ENCODE measurements at regions not wholly inside any gene's neighbourhood (a gene's known extent, or its start where the extent isn't known, plus 50 kb on each side); places are given as distances from the start of the nearest gene placed in this dataset.

DNA sequence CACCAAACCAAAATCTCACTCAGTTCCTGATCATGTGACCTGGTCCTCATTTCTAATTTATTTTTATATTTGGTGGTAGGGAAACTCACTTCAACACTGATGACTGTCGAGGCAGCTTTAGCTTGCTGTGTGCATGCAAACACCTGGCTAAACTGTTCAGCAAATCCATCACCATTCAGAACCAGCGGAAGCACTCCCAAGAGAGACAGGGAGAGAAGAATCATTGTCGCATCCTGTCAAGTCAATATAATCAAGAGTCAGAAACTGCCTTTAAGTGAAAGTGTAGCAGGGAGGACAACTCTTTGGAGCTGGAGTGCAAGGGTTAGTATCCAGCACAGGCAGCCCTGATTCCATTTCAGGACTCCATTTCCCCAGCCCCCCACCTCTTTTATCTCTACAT is 300.7 kb downstream of the XPNPEP1 start:
- Histone ChIP-seq H3K27me3 (ENCODE audit: insufficient read depth) (no peaks in the 10 kb centered on the region), H3K79me2 (replicated peaks; ENCODE audit: insufficient read depth) (no peaks in the 10 kb centered on the region), H3K4me2 (no peak overlapping the region), H3K27ac (ENCODE audit: low read depth) (no peak overlapping the region), H3K4me3 (no peak overlapping the region), H4K20me1 (replicated peaks; ENCODE audit: insufficient read depth) (no peaks in the 10 kb centered on the region), H3K4me1 (ENCODE audit: insufficient read depth) (no peaks in the 10 kb centered on the region), H2AFZ (0 out of 2 replicates have a peak overlapping the region, but pooled peaks have one; percentile 2), H3K36me3 (ENCODE audit: insufficient read depth) (no peaks in the 10 kb centered on the region), H3F3A (replicated peaks; ENCODE audit: low read depth) (no peaks in the 10 kb centered on the region), H3K9me2 (ENCODE audit: insufficient read depth) (peaks cover 5% of the 10 kb centered on the region; the same call in 1 of the 2 replicates)
- Mint-ChIP-seq H3K4me1 (no peaks in the 10 kb centered on the region), H3K27me3 (ENCODE audit: insufficient read depth, low read depth, poor library complexity) (peaks cover 1% of the 10 kb centered on the region), H3K9me3 (peaks cover 33% of the 10 kb centered on the region), H3K4me3 (no peak overlapping the region), H3K36me3 (ENCODE audit: low read depth) (no peaks in the 10 kb centered on the region), H3K27ac (no peak overlapping the region)
- TF ChIP-seq, protein P1, sequence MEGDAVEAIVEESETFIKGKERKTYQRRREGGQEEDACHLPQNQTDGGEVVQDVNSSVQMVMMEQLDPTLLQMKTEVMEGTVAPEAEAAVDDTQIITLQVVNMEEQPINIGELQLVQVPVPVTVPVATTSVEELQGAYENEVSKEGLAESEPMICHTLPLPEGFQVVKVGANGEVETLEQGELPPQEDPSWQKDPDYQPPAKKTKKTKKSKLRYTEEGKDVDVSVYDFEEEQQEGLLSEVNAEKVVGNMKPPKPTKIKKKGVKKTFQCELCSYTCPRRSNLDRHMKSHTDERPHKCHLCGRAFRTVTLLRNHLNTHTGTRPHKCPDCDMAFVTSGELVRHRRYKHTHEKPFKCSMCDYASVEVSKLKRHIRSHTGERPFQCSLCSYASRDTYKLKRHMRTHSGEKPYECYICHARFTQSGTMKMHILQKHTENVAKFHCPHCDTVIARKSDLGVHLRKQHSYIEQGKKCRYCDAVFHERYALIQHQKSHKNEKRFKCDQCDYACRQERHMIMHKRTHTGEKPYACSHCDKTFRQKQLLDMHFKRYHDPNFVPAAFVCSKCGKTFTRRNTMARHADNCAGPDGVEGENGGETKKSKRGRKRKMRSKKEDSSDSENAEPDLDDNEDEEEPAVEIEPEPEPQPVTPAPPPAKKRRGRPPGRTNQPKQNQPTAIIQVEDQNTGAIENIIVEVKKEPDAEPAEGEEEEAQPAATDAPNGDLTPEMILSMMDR (conservative IDR thresholded peaks at IDR 0.05; ENCODE audit: low read depth in 2 of 2), result no peak
- TF ChIP-seq JUNB (IDR thresholded peaks at IDR 0.05; ENCODE audit: unreplicated experiment) (no peak), STAT1 (IDR thresholded peaks at IDR 0.05; ENCODE audit: unreplicated experiment) (no peak), POLR2AphosphoS5 (IDR thresholded peaks at IDR 0.05; ENCODE audit: low read depth) (no peak), CREB1 (CRISPR knock-in tag; IDR thresholded peaks at IDR 0.05; ENCODE audit: low read depth) (no peak), EZH2phosphoT487 (IDR thresholded peaks at IDR 0.05; ENCODE audit: unreplicated experiment) (no peak), NANOG (IDR thresholded peaks at IDR 0.05; ENCODE audit: borderline replicate concordance) (no peak), EZH2 (IDR thresholded peaks at IDR 0.05; ENCODE audit: low read depth, unreplicated experiment) (no peak), ZNF331 (CRISPR knock-in tag; IDR thresholded peaks at IDR 0.05; ENCODE audit: low read depth) (no peak), ZNF114 (CRISPR knock-in tag; IDR thresholded peaks at IDR 0.05) (no peak)
- TF ChIP-seq, protein P2, sequence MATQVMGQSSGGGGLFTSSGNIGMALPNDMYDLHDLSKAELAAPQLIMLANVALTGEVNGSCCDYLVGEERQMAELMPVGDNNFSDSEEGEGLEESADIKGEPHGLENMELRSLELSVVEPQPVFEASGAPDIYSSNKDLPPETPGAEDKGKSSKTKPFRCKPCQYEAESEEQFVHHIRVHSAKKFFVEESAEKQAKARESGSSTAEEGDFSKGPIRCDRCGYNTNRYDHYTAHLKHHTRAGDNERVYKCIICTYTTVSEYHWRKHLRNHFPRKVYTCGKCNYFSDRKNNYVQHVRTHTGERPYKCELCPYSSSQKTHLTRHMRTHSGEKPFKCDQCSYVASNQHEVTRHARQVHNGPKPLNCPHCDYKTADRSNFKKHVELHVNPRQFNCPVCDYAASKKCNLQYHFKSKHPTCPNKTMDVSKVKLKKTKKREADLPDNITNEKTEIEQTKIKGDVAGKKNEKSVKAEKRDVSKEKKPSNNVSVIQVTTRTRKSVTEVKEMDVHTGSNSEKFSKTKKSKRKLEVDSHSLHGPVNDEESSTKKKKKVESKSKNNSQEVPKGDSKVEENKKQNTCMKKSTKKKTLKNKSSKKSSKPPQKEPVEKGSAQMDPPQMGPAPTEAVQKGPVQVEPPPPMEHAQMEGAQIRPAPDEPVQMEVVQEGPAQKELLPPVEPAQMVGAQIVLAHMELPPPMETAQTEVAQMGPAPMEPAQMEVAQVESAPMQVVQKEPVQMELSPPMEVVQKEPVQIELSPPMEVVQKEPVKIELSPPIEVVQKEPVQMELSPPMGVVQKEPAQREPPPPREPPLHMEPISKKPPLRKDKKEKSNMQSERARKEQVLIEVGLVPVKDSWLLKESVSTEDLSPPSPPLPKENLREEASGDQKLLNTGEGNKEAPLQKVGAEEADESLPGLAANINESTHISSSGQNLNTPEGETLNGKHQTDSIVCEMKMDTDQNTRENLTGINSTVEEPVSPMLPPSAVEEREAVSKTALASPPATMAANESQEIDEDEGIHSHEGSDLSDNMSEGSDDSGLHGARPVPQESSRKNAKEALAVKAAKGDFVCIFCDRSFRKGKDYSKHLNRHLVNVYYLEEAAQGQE (IDR thresholded peaks at IDR 0.05; ENCODE audit: unreplicated experiment), result no peak
- TF ChIP-seq, protein P3, sequence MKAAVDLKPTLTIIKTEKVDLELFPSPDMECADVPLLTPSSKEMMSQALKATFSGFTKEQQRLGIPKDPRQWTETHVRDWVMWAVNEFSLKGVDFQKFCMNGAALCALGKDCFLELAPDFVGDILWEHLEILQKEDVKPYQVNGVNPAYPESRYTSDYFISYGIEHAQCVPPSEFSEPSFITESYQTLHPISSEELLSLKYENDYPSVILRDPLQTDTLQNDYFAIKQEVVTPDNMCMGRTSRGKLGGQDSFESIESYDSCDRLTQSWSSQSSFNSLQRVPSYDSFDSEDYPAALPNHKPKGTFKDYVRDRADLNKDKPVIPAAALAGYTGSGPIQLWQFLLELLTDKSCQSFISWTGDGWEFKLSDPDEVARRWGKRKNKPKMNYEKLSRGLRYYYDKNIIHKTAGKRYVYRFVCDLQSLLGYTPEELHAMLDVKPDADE (IDR thresholded peaks at IDR 0.05), result no peak
- TF ChIP-seq, protein P4, sequence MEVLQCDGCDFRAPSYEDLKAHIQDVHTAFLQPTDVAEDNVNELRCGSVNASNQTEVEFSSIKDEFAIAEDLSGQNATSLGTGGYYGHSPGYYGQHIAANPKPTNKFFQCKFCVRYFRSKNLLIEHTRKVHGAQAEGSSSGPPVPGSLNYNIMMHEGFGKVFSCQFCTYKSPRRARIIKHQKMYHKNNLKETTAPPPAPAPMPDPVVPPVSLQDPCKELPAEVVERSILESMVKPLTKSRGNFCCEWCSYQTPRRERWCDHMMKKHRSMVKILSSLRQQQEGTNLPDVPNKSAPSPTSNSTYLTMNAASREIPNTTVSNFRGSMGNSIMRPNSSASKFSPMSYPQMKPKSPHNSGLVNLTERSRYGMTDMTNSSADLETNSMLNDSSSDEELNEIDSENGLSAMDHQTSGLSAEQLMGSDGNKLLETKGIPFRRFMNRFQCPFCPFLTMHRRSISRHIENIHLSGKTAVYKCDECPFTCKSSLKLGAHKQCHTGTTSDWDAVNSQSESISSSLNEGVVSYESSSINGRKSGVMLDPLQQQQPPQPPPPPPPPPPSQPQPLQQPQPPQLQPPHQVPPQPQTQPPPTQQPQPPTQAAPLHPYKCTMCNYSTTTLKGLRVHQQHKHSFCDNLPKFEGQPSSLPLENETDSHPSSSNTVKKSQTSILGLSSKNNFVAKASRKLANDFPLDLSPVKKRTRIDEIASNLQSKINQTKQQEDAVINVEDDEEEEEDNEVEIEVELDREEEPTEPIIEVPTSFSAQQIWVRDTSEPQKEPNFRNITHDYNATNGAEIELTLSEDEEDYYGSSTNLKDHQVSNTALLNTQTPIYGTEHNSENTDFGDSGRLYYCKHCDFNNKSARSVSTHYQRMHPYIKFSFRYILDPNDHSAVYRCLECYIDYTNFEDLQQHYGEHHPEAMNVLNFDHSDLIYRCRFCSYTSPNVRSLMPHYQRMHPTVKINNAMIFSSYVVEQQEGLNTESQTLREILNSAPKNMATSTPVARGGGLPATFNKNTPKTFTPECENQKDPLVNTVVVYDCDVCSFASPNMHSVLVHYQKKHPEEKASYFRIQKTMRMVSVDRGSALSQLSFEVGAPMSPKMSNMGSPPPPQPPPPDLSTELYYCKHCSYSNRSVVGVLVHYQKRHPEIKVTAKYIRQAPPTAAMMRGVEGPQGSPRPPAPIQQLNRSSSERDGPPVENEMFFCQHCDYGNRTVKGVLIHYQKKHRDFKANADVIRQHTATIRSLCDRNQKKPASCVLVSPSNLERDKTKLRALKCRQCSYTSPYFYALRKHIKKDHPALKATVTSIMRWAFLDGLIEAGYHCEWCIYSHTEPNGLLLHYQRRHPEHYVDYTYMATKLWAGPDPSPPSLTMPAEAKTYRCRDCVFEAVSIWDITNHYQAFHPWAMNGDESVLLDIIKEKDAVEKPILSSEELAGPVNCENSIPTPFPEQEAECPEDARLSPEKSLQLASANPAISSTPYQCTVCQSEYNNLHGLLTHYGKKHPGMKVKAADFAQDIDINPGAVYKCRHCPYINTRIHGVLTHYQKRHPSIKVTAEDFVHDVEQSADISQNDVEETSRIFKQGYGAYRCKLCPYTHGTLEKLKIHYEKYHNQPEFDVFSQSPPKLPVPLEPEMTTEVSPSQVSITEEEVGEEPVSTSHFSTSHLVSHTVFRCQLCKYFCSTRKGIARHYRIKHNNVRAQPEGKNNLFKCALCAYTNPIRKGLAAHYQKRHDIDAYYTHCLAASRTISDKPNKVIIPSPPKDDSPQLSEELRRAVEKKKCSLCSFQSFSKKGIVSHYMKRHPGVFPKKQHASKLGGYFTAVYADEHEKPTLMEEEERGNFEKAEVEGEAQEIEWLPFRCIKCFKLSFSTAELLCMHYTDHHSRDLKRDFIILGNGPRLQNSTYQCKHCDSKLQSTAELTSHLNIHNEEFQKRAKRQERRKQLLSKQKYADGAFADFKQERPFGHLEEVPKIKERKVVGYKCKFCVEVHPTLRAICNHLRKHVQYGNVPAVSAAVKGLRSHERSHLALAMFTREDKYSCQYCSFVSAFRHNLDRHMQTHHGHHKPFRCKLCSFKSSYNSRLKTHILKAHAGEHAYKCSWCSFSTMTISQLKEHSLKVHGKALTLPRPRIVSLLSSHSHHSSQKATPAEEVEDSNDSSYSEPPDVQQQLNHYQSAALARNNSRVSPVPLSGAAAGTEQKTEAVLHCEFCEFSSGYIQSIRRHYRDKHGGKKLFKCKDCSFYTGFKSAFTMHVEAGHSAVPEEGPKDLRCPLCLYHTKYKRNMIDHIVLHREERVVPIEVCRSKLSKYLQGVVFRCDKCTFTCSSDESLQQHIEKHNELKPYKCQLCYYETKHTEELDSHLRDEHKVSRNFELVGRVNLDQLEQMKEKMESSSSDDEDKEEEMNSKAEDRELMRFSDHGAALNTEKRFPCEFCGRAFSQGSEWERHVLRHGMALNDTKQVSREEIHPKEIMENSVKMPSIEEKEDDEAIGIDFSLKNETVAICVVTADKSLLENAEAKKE (CRISPR knock-in tag; IDR thresholded peaks at IDR 0.05), result no peak
- no peak for ATAC-seq
- DNase-seq (ENCODE audit: low spot score), result no peak

Measured in GM23338 (cell line).